Neural cell (in vitro differentiated cells): ENCODE measurements at regions not wholly inside any gene's neighbourhood (a gene's known extent, or its start where the extent isn't known, plus 50 kb on each side); places are given as distances from the start of the nearest gene placed in this dataset.

Source experiments
- CTCF ChIP-seq: fragments of 450-650 bp; IDR thresholded peaks from 2 replicates; pipeline ENCODE4 v1.5.1; 2014; ENCODE audit warnings: antibody characterized with exemption, mild to moderate bottlenecking, moderate library complexity; ENCODE audit not compliant: poor library complexity, severe bottlenecking
- EP300 ChIP-seq: fragments of 450-650 bp; conservative IDR thresholded peaks from 2 replicates; pipeline ENCODE4 v1.6.1; 2014; ENCODE audit warnings: antibody characterized with exemption, mild to moderate bottlenecking, moderate library complexity; ENCODE audit not compliant: poor library complexity, severe bottlenecking
- EZH2 ChIP-seq: fragments of 200-600, 300-800 bp; shearing (Covaris generic), sonication (generic); IDR thresholded peaks from 2 replicates; pipeline ENCODE4 v1.6.1; 2014; ENCODE audit warnings: antibody characterized with exemption, low read length, borderline replicate concordance, mild to moderate bottlenecking; ENCODE audit not compliant: insufficient read depth, poor library complexity, severe bottlenecking
- RAD21 ChIP-seq: fragments of 450-650 bp; conservative IDR thresholded peaks from 2 replicates; pipeline ENCODE4 v1.6.1; 2014; ENCODE audit warnings: antibody characterized with exemption, mild to moderate bottlenecking, moderate library complexity

- TF ChIP-seq EP300 = no peak
- TF ChIP-seq CTCF = no peak
- TF ChIP-seq EZH2 = no peak
- no peak for TF ChIP-seq RAD21
Observed at GRCh38 chr5:67992923-67993322, 222.6 kb upstream of the PIK3R1 start.
